GM23338 (cell line): ENCODE measurements at regions not wholly inside any gene's neighbourhood (a gene's known extent, or its start where the extent isn't known, plus 50 kb on each side); places are given as distances from the start of the nearest gene placed in this dataset.

Experiments
- CREB1 ChIP-seq: fragments of 250-450 bp; sonication (Bioruptor Pico); IDR thresholded peaks from 2 replicates; pipeline ENCODE4 v1.5.0; 2020; ENCODE audit warnings: low read depth, mild to moderate bottlenecking, moderate library complexity
- EZH2 ChIP-seq: fragments of 200-600 bp; sonication (generic); IDR thresholded peaks from one replicate; pipeline ENCODE4 v1.8.0; 2017; ENCODE audit warnings: antibody characterized with exemption, mild to moderate bottlenecking, low read depth; ENCODE audit not compliant: unreplicated experiment
- EZH2phosphoT487 ChIP-seq: fragments of 200-600 bp; sonication (generic); IDR thresholded peaks from one replicate; pipeline ENCODE4 v1.8.1; 2018; ENCODE audit warnings: antibody characterized with exemption; ENCODE audit not compliant: unreplicated experiment
- JUNB ChIP-seq: IDR thresholded peaks from one replicate; pipeline ENCODE4 v1.6.1; 2016; ENCODE audit warnings: antibody characterized with exemption; ENCODE audit not compliant: unreplicated experiment
- NANOG ChIP-seq: IDR thresholded peaks from 2 replicates; pipeline ENCODE4 v1.6.1; 2016; ENCODE audit warnings: antibody characterized with exemption, borderline replicate concordance
- POLR2AphosphoS5 ChIP-seq: IDR thresholded peaks from 2 replicates; pipeline ENCODE4 v1.6.1; 2016; ENCODE audit warnings: antibody characterized with exemption, low read depth
- STAT1 ChIP-seq: IDR thresholded peaks from one replicate; pipeline ENCODE4 v1.6.1; 2016; ENCODE audit warnings: antibody characterized with exemption; ENCODE audit not compliant: unreplicated experiment
- ZNF114 ChIP-seq: fragments of 250-450 bp; sonication (Bioruptor Pico); IDR thresholded peaks from 2 replicates; pipeline ENCODE4 v1.5.0; 2020; ENCODE audit warnings: mild to moderate bottlenecking, moderate library complexity
- TF ChIP-seq, protein P1 (sequence below), 2 experiments: fragments of 200-600 bp in 1 of 2; sonication (generic) in 1 of 2; conservative IDR thresholded peaks; 2 replicates each; pipeline versions ENCODE4 v1.5.1 to v1.6.1; 2016 to 2017; ENCODE audit warnings: antibody characterized with exemption in 2 of 2, low read depth in 2 of 2, mild to moderate bottlenecking in 2 of 2, moderate library complexity in 1 of 2
- TF ChIP-seq, protein P2 (sequence below): IDR thresholded peaks from one replicate; pipeline ENCODE4 v1.6.1; 2018; ENCODE audit warnings: antibody characterized with exemption; ENCODE audit not compliant: unreplicated experiment

DNA sequence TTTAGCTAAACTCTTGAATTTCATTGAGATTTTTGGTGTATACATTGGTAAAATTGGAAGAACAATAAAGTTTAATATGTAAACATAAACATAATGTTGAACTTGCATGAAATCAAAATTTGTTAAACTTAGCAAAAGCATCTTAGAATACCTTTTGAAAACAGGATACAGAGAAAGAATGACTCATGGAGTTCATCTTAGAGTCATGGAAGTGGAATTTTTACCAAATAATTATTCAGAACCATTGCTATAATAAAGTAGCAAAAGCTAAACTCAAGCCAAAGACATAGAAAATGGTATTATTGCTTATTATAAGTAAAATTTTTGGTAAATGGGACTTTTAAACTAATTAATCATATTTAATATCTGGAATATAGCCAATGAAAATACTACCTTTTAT is 841.6 kb upstream of the SLC39A10 start:
- no peak for TF ChIP-seq ZNF114 (CRISPR knock-in tag)
- TF ChIP-seq POLR2AphosphoS5: no peak
- TF ChIP-seq, protein P1, sequence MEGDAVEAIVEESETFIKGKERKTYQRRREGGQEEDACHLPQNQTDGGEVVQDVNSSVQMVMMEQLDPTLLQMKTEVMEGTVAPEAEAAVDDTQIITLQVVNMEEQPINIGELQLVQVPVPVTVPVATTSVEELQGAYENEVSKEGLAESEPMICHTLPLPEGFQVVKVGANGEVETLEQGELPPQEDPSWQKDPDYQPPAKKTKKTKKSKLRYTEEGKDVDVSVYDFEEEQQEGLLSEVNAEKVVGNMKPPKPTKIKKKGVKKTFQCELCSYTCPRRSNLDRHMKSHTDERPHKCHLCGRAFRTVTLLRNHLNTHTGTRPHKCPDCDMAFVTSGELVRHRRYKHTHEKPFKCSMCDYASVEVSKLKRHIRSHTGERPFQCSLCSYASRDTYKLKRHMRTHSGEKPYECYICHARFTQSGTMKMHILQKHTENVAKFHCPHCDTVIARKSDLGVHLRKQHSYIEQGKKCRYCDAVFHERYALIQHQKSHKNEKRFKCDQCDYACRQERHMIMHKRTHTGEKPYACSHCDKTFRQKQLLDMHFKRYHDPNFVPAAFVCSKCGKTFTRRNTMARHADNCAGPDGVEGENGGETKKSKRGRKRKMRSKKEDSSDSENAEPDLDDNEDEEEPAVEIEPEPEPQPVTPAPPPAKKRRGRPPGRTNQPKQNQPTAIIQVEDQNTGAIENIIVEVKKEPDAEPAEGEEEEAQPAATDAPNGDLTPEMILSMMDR (conservative IDR thresholded peaks at IDR 0.05; ENCODE audit: low read depth in 2 of 2): no peak
- TF ChIP-seq EZH2: no peak
- no peak for TF ChIP-seq CREB1 (CRISPR knock-in tag)
- TF ChIP-seq NANOG: no peak
- TF ChIP-seq JUNB: no peak
- TF ChIP-seq, protein P2, sequence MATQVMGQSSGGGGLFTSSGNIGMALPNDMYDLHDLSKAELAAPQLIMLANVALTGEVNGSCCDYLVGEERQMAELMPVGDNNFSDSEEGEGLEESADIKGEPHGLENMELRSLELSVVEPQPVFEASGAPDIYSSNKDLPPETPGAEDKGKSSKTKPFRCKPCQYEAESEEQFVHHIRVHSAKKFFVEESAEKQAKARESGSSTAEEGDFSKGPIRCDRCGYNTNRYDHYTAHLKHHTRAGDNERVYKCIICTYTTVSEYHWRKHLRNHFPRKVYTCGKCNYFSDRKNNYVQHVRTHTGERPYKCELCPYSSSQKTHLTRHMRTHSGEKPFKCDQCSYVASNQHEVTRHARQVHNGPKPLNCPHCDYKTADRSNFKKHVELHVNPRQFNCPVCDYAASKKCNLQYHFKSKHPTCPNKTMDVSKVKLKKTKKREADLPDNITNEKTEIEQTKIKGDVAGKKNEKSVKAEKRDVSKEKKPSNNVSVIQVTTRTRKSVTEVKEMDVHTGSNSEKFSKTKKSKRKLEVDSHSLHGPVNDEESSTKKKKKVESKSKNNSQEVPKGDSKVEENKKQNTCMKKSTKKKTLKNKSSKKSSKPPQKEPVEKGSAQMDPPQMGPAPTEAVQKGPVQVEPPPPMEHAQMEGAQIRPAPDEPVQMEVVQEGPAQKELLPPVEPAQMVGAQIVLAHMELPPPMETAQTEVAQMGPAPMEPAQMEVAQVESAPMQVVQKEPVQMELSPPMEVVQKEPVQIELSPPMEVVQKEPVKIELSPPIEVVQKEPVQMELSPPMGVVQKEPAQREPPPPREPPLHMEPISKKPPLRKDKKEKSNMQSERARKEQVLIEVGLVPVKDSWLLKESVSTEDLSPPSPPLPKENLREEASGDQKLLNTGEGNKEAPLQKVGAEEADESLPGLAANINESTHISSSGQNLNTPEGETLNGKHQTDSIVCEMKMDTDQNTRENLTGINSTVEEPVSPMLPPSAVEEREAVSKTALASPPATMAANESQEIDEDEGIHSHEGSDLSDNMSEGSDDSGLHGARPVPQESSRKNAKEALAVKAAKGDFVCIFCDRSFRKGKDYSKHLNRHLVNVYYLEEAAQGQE: no peak
- TF ChIP-seq EZH2phosphoT487: no peak
- TF ChIP-seq STAT1: no peak
